Choroid plexus epithelial cell (primary cell): ENCODE measurements at regions not wholly inside any gene's neighbourhood (a gene's known extent, or its start where the extent isn't known, plus 50 kb on each side); places are given as distances from the start of the nearest gene placed in this dataset.

Experiments used
- DNase-seq: peaks from one replicate; pipeline ENCODE4 v3.0.0-alpha.2; 2010; ENCODE audit warnings: low read depth
- H3K4me3 ChIP-seq: 2 replicates; pipeline ENCODE4 v1.5.1; 2011; ENCODE audit warnings: low read depth, mild to moderate bottlenecking, control low read depth, low read length, moderate library complexity
- TF ChIP-seq, protein P1 (sequence below): conservative IDR thresholded peaks from 2 replicates; pipeline ENCODE4 v1.5.1; 2011; ENCODE audit warnings: low read depth, mild to moderate bottlenecking, control low read depth, inconsistent platforms, low read length, moderate library complexity

DNA sequence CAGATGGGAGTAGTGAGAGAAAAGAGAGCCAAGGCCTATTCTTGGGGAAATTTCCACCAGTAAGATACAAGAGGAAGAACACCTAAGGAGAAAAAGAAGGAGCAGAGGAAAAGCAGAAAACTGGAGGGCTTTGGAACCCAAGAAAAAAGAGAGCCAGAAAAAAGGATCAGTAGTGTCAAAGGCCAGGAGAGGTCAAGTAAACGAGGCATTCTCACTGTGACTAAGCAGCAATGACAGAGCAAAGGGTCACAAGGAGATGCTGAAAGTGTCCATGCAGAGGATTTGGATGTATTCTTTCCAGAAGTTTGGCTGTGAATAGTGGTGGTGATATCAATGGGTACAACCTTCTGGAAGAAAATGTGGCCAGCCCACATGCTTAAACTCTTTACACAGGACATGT is 109.5 kb downstream of the DYNAP start:
- TF ChIP-seq, protein P1, sequence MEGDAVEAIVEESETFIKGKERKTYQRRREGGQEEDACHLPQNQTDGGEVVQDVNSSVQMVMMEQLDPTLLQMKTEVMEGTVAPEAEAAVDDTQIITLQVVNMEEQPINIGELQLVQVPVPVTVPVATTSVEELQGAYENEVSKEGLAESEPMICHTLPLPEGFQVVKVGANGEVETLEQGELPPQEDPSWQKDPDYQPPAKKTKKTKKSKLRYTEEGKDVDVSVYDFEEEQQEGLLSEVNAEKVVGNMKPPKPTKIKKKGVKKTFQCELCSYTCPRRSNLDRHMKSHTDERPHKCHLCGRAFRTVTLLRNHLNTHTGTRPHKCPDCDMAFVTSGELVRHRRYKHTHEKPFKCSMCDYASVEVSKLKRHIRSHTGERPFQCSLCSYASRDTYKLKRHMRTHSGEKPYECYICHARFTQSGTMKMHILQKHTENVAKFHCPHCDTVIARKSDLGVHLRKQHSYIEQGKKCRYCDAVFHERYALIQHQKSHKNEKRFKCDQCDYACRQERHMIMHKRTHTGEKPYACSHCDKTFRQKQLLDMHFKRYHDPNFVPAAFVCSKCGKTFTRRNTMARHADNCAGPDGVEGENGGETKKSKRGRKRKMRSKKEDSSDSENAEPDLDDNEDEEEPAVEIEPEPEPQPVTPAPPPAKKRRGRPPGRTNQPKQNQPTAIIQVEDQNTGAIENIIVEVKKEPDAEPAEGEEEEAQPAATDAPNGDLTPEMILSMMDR = no peak
- no peak overlapping the region for H3K4me3 ChIP-seq
- no peak for DNase-seq

DNA sequence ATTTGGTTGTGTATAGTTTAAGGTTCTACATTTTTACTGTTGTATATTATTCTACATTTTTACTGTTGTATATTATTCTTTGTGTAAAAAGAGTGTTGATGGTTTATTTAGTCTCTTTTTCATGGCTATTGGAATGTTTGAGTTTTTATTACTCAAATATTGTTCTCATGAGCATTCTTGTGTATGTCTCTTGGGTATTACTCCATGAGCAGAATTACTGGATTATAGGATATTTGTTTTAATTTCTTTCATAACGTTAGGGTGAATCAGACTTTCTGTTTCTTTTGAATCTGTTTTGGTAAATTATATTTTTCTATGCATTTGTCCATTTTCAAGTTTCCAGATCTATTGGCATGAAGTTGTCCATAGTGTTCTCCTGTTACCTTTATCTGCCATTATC is 111.6 kb downstream of the DYNAP start:
- DNase-seq = peak; percentile 26
- no peak overlapping the region for H3K4me3 ChIP-seq

DNA sequence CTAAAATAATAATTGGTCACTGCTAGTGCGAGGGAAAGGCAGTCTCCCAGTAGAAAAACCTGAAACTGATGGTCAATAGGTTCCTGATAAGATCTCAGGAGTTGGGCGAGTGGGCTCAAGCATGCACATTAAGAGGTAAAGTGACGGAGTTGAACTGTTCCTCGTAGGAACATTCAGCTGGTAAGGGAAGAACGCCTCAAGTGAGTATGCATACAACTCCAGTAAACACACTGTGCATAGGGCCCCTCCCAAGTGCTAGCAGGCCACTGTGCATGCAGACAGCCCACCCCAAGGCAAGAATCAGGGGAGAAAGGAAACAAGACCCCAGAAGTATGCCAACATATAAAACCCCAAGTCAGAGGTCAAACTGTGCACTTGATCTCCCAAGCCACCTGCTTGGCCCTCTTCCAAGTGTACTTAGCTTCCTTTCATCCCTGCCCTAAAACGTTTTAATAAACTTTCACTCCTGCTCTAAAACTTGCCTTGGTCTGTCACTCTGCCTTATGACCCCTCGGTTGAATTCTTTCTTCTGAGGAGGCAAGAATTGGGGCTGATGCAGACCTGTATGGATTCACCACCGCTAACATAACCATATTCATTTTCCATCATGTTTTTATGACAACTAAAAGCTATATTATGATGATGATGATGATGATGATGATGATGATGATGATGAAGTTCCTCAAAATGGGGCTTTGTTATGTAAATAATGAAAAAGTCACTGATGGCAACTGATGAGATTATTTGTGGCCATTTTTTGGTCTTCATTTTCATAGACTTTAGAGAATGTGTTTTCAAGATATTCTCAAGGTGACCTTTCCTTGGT is 118.0 kb upstream of the RAB27B start:
- TF ChIP-seq, protein P1 = no peak
- H3K4me3 ChIP-seq = no peak overlapping the region
- no peak for DNase-seq

More for the DNA sequence above, 111.6 kb downstream of the DYNAP start:
- TF ChIP-seq, protein P1 = no peak

DNA sequence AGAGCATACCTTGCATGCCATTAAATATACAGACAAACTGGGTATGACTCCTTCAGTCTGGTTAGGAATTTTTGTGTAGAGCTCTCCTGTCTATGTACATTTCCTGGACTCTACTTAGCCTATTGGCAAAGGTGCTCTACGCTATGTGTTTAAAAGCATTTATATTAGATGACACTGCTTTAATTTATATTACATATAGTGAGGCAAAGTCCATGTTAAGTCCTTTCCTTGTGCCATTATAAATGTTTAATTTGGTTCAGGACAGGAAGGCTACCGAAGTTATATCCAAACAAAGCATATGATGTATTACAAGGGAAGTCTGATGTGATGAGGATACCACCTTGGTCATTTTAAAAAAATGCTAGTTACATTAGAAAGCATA is 117.4 kb upstream of the RAB27B start:
- no peak for DNase-seq
- no peak overlapping the region for H3K4me3 ChIP-seq
- TF ChIP-seq, protein P1 = no peak

DNA sequence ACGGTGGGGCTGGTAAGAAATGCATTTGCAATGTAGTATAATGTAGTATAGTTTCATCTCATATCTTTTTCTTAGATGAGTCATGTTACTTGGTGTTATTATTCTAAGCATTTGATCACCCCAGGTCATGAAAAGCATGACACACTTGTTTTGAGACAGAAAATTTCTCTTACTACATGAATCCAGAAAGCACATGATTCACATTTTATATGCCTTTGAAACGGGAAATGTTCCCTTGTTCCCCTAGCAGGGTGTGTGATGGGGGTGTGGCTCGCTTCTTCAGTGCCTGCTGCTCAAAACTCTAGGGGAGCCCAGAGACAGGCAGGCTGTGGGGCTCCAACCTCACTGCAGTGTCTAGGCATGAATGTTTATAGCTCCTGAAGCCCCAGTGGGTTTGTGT is 116.0 kb upstream of the RAB27B start:
- DNase-seq = peak; percentile 91
- TF ChIP-seq, protein P1 = no peak
- H3K4me3 ChIP-seq = no peak overlapping the region

DNA sequence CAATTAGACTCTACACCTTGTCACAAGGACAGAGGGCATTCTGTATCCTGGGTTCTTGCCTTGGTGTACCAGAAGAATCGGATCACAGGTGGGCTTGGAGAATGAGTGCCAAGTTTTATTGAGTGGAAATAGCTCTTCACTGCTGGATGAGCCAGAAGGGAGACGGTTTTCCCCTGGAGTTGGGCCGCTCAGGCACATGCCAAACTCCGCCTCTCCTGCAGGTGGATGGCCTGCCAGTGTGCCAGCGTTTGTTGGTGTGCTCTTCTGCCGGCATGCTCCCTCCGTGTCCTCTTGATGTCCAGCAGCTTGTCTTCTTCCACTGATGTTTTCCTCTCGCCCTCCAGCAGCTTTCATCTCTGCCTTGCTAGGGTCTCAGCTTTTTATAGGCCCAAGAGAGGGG is 115.5 kb upstream of the RAB27B start:
- no peak for DNase-seq
- no peak overlapping the region for H3K4me3 ChIP-seq
- TF ChIP-seq, protein P1 = no peak

DNA sequence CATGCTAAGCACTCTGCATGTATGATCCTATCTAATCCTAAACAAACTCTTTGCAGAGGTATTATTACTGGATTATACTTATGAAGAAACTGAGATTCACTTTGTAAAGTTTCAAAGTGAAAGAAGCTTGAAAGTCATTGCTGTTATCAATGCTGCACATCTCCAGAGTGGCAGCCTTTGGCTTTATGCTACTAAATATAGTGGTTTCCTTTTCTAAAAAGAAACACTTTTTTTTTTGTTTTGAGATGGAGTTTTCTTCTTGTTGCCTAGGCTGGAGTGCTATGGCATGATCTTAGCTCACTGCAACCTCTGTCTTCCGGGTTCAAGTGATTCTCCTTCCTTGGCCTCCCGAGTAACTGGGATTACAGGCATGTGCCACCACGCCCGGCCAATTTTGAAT is 114.9 kb upstream of the RAB27B start:
- H3K4me3 ChIP-seq = no peak overlapping the region
- no peak for DNase-seq
- TF ChIP-seq, protein P1 = no peak
